ENCODE measurements at regions not wholly inside any gene's neighbourhood (a gene's known extent, or its start where the extent isn't known, plus 50 kb on each side); places are given as distances from the start of the nearest gene placed in this dataset.
"Not testable (repeated sequence)": the region's sequence is repeated elsewhere in the genome, so short reads cannot be mapped to it uniquely, and the experiment has no call there.

GRCh38 chr10:37067576-37067975 lies 57.8 kb upstream of the ANKRD30A start:
- no peak for DNase-seq

DNA sequence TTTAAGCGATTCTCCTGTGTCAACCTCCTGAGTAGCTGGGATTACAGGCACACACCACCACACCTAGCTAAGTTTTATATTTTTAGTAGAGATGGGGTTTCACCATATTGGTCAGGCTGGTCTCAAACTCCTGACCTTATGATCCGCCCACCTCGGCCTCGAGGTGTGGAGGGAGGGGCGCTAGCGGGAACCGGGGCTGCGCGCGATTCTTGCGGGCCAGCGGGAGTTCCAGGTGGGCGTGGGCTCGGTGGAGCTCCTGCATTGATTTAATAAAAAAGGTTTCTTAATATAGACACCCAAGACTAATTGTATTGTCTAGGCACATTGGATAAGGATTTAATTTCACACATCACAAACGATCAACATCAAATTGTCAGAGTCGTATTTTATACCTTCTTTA lies 63.1 kb upstream of the ANKRD30A start:
- not testable (repeated sequence) for DNase-seq

DNA sequence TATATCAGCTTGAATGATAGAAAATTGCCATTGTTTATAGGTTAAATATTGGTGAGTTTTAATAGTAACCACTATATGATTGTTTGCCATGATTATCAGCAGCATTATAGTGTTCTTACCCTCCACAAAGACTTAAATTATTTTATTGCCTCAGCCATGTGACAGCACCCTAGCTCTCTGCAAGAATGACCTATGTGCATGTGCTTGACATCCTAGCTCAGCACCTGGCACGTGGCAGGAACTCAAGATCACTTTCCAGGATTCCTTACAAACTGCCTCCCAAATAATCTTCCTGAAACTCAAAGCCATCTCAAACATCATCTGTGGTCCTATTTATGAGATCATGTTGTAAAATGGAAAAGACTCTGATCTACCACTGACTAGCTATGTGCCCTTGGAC lies 68.1 kb upstream of the ANKRD30A start:
- no peak for DNase-seq

DNA sequence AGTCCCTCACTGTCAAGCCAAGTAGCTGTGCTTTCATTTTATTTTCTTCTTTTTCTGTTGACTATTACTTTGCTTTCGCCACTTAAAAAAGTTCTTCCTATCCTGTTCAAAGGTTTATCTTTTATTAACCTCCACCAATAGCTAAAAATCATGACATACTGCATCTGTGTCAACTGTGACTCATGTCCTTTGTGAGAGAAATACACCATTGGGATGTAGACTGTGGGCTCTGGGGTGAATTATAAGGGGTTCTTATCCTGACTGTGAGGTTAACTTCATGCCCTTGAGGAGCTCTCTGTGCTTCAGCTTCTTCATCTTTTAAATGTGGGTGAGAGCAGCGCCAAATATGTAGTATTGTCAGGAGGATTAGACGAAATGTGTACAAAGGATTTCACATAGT lies 71.9 kb upstream of the ANKRD30A start:
- DNase-seq, result no peak

GRCh38 chr10:37049982-37050381 lies 75.4 kb upstream of the ANKRD30A start:
- DNase-seq, result not testable (repeated sequence)

DNA sequence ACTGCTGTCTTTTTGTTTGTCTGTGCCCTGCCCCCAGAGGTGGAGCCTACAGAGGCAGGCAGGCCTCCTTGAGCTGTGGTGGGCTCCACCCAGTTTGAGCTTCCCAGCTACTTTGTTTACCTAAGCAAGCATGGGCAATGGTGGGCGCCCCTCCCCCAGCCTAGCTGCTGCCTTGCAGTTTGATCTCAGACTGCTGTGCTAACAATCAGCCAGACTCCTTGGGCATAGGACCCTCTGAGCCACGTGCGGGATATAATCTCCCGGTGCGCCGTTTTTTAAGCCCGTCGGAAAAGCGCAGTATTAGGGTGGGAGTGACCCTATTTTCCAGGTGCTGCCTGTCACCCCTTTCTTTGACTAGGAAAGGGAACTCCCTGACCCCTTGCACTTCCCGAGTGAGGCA lies 81.1 kb upstream of the ANKRD30A start:
- DNase-seq, result not testable (repeated sequence)

- DNase-seq, result no peak
Measured at GRCh38 chr10:37035853-37036252, 89.5 kb upstream of the ANKRD30A start.

DNA sequence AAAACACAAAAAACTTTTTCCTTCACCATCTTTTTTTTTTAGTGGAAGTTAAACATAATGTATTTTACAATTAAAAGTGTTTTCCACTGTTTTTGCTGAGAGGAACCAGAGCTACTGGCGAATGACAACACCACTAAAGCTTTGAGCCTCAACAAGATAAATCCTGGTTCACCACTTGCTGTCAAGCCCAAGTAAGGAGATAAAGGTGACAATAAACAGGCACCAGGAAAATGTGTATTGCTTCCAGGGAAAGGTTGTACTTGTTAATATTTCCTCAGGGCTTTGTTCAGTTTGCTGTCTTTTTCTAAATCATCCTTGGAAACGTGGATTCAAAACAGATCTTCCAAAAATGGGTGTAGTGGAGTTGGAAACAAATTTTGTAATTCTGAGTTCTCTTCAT lies 109.9 kb upstream of the ANKRD30A start:
- no peak for DNase-seq

GRCh38 chr10:37010741-37011140 lies 114.7 kb upstream of the ANKRD30A start:
- DNase-seq, result no peak

DNA sequence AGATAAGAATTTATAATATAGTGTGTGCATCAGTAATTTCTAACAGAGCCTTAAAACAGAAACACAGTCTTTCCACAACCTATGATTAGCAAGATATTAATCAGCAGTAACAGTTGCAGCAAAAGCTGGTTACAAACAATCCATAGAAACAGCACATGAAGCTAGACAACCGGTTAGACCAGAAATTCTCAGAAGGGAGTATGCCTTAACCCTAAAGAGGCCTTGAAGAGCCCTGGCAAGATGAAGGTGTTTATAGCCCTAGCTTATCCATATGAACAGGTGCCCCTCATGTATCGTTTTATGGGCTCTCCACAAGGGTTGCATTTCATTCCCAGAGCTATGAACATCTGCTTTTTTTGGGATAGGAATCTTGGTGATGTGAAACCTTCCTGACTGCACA lies 117.1 kb upstream of the ANKRD30A start:
- not testable (repeated sequence) for DNase-seq

- DNase-seq, result no peak
Measured at GRCh38 chr10:37003126-37003525, 122.3 kb upstream of the ANKRD30A start.

GRCh38 chr10:36995806-36996205 lies 129.6 kb upstream of the ANKRD30A start:
- not testable (repeated sequence) for DNase-seq

DNA sequence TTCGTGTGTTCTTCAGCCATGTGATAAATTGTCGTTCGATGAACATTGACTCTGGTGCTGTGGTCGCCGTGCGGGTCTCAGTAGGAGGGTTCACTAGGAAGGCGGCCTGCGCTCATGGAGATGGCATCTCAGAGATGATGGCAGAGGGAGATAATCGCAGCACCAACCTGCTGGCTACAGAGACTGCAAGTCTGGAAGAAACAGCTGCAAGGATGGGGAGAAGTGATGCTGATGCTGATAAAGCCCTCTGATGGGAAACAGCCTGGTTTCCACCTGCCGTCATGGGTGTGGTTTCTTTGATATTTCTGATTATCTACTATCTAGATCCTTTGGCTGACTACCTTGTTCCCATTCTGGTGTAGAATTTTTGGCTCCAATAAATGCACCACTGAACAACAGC lies 130.5 kb upstream of the ANKRD30A start:
- DNase-seq, result no peak

- DNase-seq, result no peak
Measured at GRCh38 chr10:36989233-36989632, 136.2 kb upstream of the ANKRD30A start.

DNA sequence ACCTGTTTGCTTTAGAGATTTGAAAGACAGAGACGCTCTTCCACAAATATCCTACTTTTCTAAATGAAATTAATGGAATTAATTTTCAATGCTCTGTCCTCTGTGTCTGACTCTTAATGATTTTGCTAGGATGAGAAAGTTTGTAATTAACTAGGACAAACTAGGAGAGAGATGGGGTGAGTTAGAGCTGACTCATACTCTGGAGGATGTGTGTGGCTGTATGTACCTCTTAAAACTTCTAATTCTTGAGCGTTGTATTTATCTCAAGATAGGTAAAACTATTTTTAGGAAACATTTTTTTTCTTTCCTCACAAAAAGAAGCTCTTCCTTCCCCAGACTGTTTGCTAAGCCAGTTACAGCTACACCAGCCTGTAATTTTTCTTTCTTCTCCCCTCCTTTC lies 178.8 kb upstream of the ANKRD30A start:
- DNase-seq, result no peak

GRCh38 chr10:36943544-36943943 lies 181.9 kb upstream of the ANKRD30A start:
- no peak for DNase-seq

GRCh38 chr10:36942616-36943015 lies 182.8 kb upstream of the ANKRD30A start:
- DNase-seq, result no peak

- DNase-seq, result no peak
Measured at GRCh38 chr10:36903040-36903439, 222.4 kb upstream of the ANKRD30A start.

GRCh38 chr10:36899652-36900051 lies 225.7 kb upstream of the ANKRD30A start:
- no peak for DNase-seq

DNA sequence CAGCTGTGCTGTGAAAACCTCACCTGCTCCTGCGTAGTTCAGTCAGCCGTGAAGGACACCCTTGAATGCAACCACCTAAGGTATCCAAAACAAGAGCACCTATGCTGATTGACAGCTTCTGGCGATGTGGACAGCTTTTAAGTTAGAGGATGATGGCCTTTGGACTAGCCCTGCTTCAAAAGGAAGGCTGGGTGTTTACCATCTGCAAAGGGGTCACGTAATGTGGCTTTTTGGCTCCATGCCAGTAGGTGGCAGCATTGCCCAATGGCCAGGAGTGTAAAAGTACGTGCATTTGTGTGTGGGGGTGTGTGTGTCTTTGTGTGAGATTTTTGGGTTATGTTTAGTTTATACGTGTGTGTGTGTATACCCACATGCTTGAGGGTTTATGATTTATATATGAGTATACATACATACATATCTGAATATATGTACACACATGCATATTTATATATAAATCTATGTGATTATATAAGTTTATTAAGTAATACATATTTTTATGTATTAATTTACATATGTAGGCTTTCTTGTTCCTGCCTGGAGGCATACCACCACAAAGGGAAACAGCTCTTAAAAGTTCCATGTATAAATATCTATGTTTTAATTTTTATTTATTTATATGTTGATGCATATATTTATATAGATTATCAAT lies 236.3 kb upstream of the ANKRD30A start:
- no peak for DNase-seq

DNA sequence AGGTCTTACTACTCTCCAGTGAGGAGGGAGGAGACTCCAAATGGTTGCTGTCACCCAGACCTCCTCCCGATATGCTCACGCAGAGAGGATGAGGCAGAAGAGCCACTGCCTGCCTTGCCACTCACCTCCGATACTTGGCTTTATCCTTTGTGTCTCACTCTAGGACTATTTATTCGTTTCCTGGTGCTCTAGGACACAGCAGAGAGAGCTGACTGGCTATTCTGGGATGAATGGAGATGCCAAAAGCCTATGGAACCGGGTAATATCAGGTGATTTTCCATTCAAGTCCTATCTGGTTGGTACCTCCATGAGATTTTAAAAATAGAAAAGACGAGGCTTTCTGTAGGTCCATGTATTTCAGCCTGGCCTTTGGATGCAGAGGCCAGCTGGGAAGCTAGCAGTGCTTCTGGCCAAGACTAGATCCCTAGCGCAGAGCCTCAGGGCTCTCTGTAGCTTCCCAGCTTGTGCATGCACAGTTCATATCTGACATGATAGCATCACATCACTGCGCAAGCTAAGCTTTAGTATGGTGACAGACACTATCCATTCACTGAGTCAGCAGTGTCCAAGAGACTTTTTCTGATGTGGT lies 239.0 kb upstream of the ANKRD30A start:
- DNase-seq, result no peak

DNA sequence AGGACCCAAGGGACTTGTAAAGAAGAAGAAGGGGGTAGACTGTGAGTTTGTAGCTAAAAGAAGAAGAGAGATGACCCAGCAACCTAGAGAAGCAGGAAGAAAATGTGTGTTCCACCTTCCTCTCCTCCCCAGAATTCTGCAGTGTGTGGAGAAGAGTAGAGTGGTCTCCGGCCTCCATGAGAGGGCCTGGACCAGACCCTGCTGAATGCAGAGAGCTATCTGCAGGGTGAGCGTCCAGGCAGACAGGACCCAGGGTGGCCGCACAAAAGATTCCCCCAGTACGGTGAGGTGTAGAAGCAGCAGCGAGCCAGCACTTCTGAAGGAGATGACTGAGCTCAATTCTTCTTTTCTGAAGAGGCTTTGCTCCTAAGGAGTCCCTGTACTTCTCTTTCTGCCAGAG lies 239.7 kb upstream of the ANKRD30A start:
- no peak for DNase-seq

DNA sequence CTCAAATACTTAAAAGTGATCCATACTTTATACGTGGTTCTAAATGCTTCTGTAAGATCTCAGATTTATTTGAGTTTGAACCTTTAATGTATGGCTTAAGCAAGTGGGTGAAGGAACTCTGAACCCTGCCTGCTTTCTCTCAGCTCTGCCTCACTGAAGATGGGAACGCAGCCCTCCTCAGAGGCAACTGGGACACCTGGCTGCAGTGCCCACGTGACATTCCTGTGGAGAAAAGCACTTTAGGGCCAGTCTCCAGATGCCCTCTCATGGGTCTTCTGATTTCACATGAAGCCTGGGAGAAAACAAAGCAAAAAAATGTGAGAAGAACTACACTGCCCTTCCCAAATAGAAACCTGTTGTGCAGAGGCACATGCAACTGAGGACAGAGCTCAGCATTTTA lies 242.6 kb upstream of the ANKRD30A start:
- no peak for DNase-seq

DNA sequence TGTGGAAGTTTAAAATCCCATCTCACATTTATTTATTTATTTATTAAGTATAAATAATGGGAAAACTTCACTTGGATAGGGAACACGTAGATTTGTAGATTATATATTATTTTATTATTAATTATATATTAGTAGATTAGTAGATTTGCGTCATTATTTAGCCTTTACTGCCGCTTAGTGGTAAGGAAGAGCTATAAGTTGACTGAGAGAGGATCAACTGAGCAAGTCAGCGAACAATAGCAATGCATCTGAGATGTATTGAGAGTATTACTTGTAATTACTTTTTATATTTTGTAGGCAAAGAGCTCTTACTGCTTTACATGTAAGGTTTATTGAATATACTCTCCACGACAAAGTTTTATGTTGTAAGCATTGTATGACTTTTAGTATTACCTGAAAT lies 244.5 kb upstream of the ANKRD30A start:
- DNase-seq, result no peak

DNA sequence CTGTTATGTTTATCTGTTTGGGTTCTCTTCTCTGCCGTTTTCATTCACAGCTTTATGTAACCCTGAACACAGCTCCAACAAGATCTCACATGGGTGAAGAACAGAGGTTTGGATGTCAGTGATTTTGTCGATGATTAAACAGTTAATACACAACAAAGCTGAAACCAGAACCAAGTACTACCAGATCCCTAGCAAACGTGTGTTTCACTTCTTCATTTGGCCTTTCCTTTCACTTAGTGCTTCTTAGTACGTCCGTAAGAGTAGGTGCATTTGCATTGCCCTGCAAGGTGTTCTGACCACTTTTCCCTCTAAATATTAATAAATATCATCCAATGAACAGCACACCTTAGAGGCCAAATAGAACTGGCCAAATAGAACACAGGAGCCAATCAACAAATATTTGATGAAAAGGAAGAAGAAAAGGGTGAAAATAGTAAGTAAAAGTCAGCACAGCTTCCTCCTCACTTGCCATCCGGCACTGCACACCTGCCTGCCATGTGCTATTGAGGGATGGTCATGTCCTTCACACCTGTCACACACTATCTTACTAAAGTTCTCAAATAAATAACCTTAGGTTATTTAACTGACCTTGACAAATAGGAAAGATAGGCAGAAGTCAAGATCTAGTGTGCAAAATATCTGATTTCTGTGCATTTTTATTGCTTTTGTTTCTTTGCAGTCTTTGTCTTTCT lies 252.6 kb upstream of the ANKRD30A start:
- no peak for DNase-seq

Data from DMS 273 treated with DMSO at 0.1 percent for 48 hours (cell line).